Gastrocnemius medialis (tissue), 4 donors: ENCODE measurements at regions not wholly inside any gene's neighbourhood (a gene's known extent, or its start where the extent isn't known, plus 50 kb on each side); places are given as distances from the start of the nearest gene placed in this dataset.

Source experiments
- ATAC-seq, 2 donors: fragments of 150-250 bp; one replicate each; pipeline ENCODE4 v1.9.1; 2016
- DNase-seq, 2 donors: peaks; one replicate each; pipeline ENCODE4 v3.0.0-alpha.2; 2019
- H3K27ac ChIP-seq, 4 donors: fragments of 200-600 bp; sonication (generic); 1 replicate in 1 of 4; 2 replicates in 3 of 4; pipeline ENCODE4 v1.5.1; 2016 to 2018; ENCODE audit warnings: mild to moderate bottlenecking in 2 of 4, moderate library complexity in 1 of 4
- H3K27me3 ChIP-seq, 3 donors: fragments of 200-600 bp; sonication (generic) in 2 of 3; 1 replicate in 1 of 3; 2 replicates in 2 of 3; pipeline versions ENCODE4 v1.5.1 to v1.6.0; 2016 to 2019; ENCODE audit warnings: mild to moderate bottlenecking in 1 of 3, moderate library complexity in 1 of 3
- H3K36me3 ChIP-seq, 2 donors: fragments of 200-600 bp; sonication (generic) in 1 of 2; one replicate each; pipeline ENCODE4 v1.5.1; 2017 to 2018
- H3K4me1 ChIP-seq, 2 donors: fragments of 200-600 bp; sonication (generic) in 1 of 2; one replicate each; pipeline ENCODE4 v1.5.1; 2016 to 2017; ENCODE audit warnings: mild to moderate bottlenecking in 2 of 2
- H3K4me3 ChIP-seq, 4 donors: fragments of 200-600 bp; sonication (generic) in 3 of 4; 1 replicate in 1 of 4; 2 replicates in 3 of 4; pipeline ENCODE4 v1.5.1; 2016 to 2019; ENCODE audit warnings: mild to moderate bottlenecking in 2 of 4
- H3K9me3 ChIP-seq, 3 donors: fragments of 200-600 bp; sonication (generic) in 2 of 3; 1 replicate in 1 of 3; 2 replicates in 2 of 3; pipeline ENCODE4 v1.5.1; 2016 to 2019
- POLR2A ChIP-seq, 2 donors: fragments of 450-650 bp; IDR thresholded peaks; one replicate each; pipeline ENCODE4 v1.6.1; 2017; ENCODE audit warnings: antibody characterized with exemption in 2 of 2, mild to moderate bottlenecking in 2 of 2, moderate library complexity in 2 of 2
- in situ Hi-C, 4 donors: fragments of 200-750 bp; cut with MboI; loops; one replicate each; pipeline versions ENCODE4 v1.15.0 to v1.8.0; 2017; ENCODE audit warnings: low sequenced_read_pairs in 4 of 4
- intact Hi-C: fragments of 100-400 bp; cut with DNase I; formaldehyde crosslinking; loops from one replicate; pipeline ENCODE4 v1.15.1; 2023; ENCODE audit warnings: low total_unique reads
- TF ChIP-seq, protein P1 (sequence below), 5 experiments: fragments of 450-650 bp in 3 of 5; fragments of 200-600 bp in 2 of 5; sonication (generic) in 2 of 5; IDR thresholded peaks in 4 of 5; conservative IDR thresholded peaks in 1 of 5; 1 replicate in 4 of 5; 2 replicates in 1 of 5; pipeline ENCODE4 v1.5.1; 2016 to 2019; ENCODE audit warnings: antibody characterized with exemption in 5 of 5, mild to moderate bottlenecking in 3 of 5, moderate library complexity in 3 of 5

DNA sequence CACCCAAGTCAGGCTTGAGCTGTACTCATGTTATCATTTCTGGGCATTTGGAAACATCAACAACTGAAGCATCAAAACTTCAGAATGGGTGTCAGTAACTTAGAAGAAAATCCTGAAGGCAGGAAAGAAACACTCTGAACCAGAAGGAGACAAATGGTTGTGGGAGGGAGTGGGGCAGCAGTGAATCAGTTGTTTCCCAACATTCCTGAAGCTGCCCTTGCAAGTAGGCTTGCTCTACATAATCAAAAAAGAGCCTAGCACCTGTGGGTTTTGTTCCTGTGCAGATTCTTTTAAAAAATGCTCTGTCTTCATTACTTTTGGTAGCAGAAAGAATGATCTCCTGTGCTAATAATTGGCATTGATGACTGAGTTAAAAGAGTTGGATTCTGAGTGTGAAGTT, 424.2 kb upstream of the GRIA1 start:
- no peaks in the 10 kb centered on the region for H3K4me1 ChIP-seq
- no peaks in the 10 kb centered on the region for H3K36me3 ChIP-seq
- no peaks in the 10 kb centered on the region for H3K9me3 ChIP-seq
- ATAC-seq (no peak), DNase-seq (no peak)
- no peak for TF ChIP-seq POLR2A (IDR thresholded peaks at IDR 0.05)
- TF ChIP-seq, protein P1, sequence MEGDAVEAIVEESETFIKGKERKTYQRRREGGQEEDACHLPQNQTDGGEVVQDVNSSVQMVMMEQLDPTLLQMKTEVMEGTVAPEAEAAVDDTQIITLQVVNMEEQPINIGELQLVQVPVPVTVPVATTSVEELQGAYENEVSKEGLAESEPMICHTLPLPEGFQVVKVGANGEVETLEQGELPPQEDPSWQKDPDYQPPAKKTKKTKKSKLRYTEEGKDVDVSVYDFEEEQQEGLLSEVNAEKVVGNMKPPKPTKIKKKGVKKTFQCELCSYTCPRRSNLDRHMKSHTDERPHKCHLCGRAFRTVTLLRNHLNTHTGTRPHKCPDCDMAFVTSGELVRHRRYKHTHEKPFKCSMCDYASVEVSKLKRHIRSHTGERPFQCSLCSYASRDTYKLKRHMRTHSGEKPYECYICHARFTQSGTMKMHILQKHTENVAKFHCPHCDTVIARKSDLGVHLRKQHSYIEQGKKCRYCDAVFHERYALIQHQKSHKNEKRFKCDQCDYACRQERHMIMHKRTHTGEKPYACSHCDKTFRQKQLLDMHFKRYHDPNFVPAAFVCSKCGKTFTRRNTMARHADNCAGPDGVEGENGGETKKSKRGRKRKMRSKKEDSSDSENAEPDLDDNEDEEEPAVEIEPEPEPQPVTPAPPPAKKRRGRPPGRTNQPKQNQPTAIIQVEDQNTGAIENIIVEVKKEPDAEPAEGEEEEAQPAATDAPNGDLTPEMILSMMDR (IDR thresholded peaks at IDR 0.05 in 4 of 5, conservative IDR thresholded peaks at IDR 0.05 in 1 of 5) = no peak
- in situ Hi-C loops = no loop called here
- no peak overlapping the region for H3K27ac ChIP-seq
- intact Hi-C loops = no loop called here
- no peaks in the 10 kb centered on the region for H3K27me3 ChIP-seq
- H3K4me3 ChIP-seq = no peak overlapping the region

DNA sequence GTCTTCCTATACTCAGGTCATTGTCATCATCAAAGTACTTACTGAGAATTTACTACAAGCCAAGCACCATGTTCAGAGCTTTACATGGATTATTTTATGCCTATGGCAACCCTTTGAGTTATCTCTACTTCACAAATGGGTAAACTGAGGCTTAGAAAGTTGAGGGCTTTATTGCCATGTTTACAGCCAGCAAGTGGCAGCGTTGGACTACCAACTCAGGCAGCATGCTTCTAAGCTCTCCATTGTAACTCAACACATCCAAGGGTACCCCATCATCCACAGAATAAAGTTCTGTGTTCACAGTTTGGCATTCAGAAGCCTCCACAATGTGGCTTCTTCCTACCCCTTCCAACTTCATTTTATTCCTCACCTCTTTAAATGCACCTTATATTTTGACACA, 422.6 kb upstream of the GRIA1 start:
- in situ Hi-C loops = no loop called here

DNA sequence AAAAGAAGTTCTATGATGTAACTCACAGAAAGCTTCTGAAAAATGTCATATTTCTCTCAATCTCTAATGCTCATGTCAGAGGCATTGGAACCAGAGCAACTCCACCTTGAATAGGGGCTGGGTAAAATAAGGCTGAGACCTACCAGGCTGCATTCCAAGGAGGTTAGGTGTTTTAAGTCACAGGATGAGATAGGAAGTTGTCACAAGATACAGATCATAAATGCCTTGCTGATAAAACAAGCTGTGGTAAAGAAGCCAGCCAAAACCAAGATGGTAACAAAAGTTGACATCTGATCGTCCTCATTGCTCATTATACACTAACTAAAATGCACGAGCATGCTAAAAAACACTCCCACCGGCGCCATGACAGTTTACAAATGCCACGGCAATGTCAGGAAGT, 411.1 kb upstream of the GRIA1 start:
- Histone ChIP-seq H3K9me3 (no peaks in the 10 kb centered on the region), H3K27ac (no peak overlapping the region), H3K36me3 (no peaks in the 10 kb centered on the region), H3K27me3 (no peaks in the 10 kb centered on the region), H3K4me1 (no peaks in the 10 kb centered on the region), H3K4me3 (no peak overlapping the region)
- ATAC-seq (no peak), DNase-seq (no peak)
- in situ Hi-C loops = no loop called here
- TF ChIP-seq POLR2A (IDR thresholded peaks at IDR 0.05) = no peak
- TF ChIP-seq, protein P1 (IDR thresholded peaks at IDR 0.05 in 4 of 5, conservative IDR thresholded peaks at IDR 0.05 in 1 of 5) = no peak
- intact Hi-C loops = no loop called here

More for the DNA sequence above, 422.6 kb upstream of the GRIA1 start:
- Histone ChIP-seq H3K36me3 (no peaks in the 10 kb centered on the region), H3K4me1 (no peaks in the 10 kb centered on the region), H3K27me3 (no peaks in the 10 kb centered on the region), H3K9me3 (no peaks in the 10 kb centered on the region), H3K27ac (no peak overlapping the region), H3K4me3 (no peak overlapping the region)
- ATAC-seq (no peak), DNase-seq (no peak)
- intact Hi-C loops = no loop called here
- TF ChIP-seq, protein P1 (IDR thresholded peaks at IDR 0.05 in 4 of 5, conservative IDR thresholded peaks at IDR 0.05 in 1 of 5) = no peak
- no peak for TF ChIP-seq POLR2A (IDR thresholded peaks at IDR 0.05)

DNA sequence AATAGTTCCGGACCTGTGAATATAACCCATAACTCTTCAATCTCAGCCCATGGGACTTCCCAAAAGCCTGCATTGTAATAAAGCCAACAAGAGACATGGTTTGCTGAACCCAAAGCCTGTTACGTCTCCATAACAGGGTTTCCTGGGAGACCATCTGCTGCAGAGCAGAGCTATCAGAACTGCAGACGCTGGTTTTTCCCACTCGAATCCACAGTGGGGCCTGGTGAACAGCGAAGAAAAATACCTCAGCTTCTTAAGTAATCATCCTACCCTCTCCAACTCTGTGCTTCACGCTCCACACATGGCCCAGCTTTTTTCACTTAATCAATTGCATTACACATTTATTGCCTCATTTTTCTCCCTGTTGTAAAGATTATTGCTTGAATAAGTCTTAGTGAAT, 409.5 kb upstream of the GRIA1 start:
- in situ Hi-C loops (no loop called here), intact Hi-C loops (no loop called here)
- H3K4me3 ChIP-seq = no peak overlapping the region
- ATAC-seq = no peak
- H3K27ac ChIP-seq = no peak overlapping the region
- H3K4me1 ChIP-seq = no peaks in the 10 kb centered on the region
- H3K9me3 ChIP-seq = no peaks in the 10 kb centered on the region
- H3K27me3 ChIP-seq = no peaks in the 10 kb centered on the region
- DNase-seq = no peak
- TF ChIP-seq POLR2A (IDR thresholded peaks at IDR 0.05) = no peak
- TF ChIP-seq, protein P1 (IDR thresholded peaks at IDR 0.05 in 4 of 5, conservative IDR thresholded peaks at IDR 0.05 in 1 of 5) = no peak
- H3K36me3 ChIP-seq = no peaks in the 10 kb centered on the region

DNA sequence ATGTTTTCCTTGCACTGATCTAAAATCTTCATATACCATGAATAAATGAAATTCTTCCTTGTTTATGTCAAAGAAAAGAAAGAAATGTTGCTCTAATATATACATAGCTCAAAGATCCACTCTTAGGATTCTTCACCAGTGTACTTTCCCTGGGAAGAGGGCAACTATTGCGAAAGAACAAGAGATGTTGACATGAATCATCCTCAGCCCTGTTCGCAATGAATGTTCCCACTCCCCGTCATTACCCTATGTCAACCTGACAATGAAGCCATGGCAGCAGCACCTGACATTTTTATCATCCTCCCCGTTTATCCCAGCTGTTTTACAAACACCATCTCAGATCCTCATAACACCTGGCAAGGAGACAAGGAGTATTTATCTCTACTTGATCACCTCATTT, 409.1 kb upstream of the GRIA1 start:
- no peak overlapping the region for H3K27ac ChIP-seq
- in situ Hi-C loops (no loop called here), intact Hi-C loops (no loop called here)
- H3K9me3 ChIP-seq = no peaks in the 10 kb centered on the region
- no peaks in the 10 kb centered on the region for H3K4me1 ChIP-seq
- H3K27me3 ChIP-seq = no peaks in the 10 kb centered on the region
- DNase-seq (no peak), ATAC-seq (no peak)
- H3K36me3 ChIP-seq = no peaks in the 10 kb centered on the region
- TF ChIP-seq, protein P1 (IDR thresholded peaks at IDR 0.05 in 4 of 5, conservative IDR thresholded peaks at IDR 0.05 in 1 of 5) = no peak
- TF ChIP-seq POLR2A (IDR thresholded peaks at IDR 0.05) = no peak
- H3K4me3 ChIP-seq = no peak overlapping the region
